ENCODE measurements at regions not wholly inside any gene's neighbourhood (a gene's known extent, or its start where the extent isn't known, plus 50 kb on each side); places are given as distances from the start of the nearest gene placed in this dataset.

DNA sequence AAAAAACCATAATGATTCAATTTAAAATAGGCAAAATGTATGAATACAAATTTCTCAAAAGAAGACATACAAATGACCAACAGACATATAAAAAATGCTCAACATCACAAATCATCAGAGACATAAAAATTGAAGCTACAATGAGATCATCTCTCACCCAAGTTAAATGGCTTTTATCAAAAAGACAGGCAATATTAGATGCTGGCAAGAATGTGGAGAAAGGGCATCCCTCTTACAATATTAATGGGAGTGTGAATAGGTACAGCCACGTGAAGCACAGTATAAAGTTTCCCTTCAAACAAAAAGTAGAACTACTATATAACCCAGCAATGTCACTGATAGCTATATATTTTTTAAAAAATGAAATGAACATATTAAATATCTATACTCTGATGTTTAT is 1481.7 kb downstream of the AMY1C start:
- no peak for DNase-seq (ENCODE audit: low spot score)
- WGBS, 2 donors (ENCODE audit: extremely low coverage in 2 of 2, insufficient read length in 2 of 2, insufficient replicate concordance in 1 of 2) = no CpG with 5 or more reads among the region's 1 CpG
- H3K18ac ChIP-seq (ENCODE audit: low read length) = no peak overlapping the region

DNA sequence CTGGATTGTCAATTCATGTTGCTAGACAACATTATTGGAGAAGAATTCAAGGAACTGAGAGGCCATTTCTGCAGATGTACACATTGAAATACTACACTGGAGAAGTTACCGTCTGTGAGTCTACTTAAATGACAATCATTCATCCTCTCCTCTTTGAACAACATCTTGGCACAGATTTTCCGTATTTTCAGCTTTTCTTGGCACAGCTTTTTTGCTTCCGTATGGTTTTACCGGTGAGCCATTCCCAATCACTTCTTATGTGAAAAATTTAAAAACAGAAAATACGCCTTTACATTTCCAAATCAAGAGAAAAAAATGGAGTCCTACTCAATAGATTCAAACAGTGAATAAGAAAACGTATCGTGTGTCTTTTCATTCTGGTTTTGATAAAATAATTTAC is 1493.7 kb downstream of the AMY1C start:
- H3K18ac ChIP-seq (ENCODE audit: low read length) = no peak overlapping the region
- H2BK12ac ChIP-seq (ENCODE audit: low read length) = no peak overlapping the region
- no peak overlapping the region for H2BK5ac ChIP-seq (ENCODE audit: low read length)
- H2BK15ac ChIP-seq (ENCODE audit: low read length) = no peak overlapping the region
- no CpG with 5 or more reads among the region's 7 CpGs for WGBS, 2 donors (ENCODE audit: extremely low coverage in 2 of 2, insufficient read length in 2 of 2, insufficient replicate concordance in 1 of 2)
- no peak overlapping the region for H3K14ac ChIP-seq (ENCODE audit: low read length)
- no peaks in the 10 kb centered on the region for H3K36me3 ChIP-seq (replicated peaks in 1 of 2; ENCODE audit: control insufficient read depth in 2 of 2, insufficient read depth in 2 of 2, low read length in 2 of 2)
- H3K9me3 ChIP-seq (replicated peaks in 1 of 2; ENCODE audit: control insufficient read depth in 2 of 2, insufficient read depth in 1 of 2, low read depth in 1 of 2, low read length in 2 of 2) = no peaks in the 10 kb centered on the region
- H3K79me1 ChIP-seq (ENCODE audit: low read depth, low read length) = no peaks in the 10 kb centered on the region
- H3K27me3 ChIP-seq (ENCODE audit: control insufficient read depth in 3 of 3, insufficient read depth in 3 of 3, low read depth in 1 of 3, low read length in 3 of 3) = no peaks in the 10 kb centered on the region
- no peak overlapping the region for H3K4ac ChIP-seq (ENCODE audit: low read length)
- no peak overlapping the region for H3K23ac ChIP-seq (ENCODE audit: low read depth, low read length, poor library complexity)
- H4K8ac ChIP-seq (ENCODE audit: low read depth, low read length) = no peak overlapping the region
- H2AK5ac ChIP-seq (ENCODE audit: low read depth, low read length) = no peak overlapping the region
- no peak overlapping the region for H3K4me3 ChIP-seq (ENCODE audit: low read length in 2 of 2)
- DNase-seq (ENCODE audit: low spot score) = no peak
- H4K91ac ChIP-seq (ENCODE audit: low read depth, low read length, poor library complexity) = no peak overlapping the region
- no peak overlapping the region for H2BK120ac ChIP-seq (ENCODE audit: low read depth, low read length)
- no peak overlapping the region for H3K4me2 ChIP-seq (ENCODE audit: insufficient read depth, low read length, poor library complexity, severe bottlenecking)
- H3K4me1 ChIP-seq (ENCODE audit: control insufficient read depth in 2 of 2, insufficient read depth in 1 of 2, low read depth in 1 of 2, low read length in 2 of 2) = no peaks in the 10 kb centered on the region
- H3K27ac ChIP-seq (replicated peaks; ENCODE audit: low read length) = no peak overlapping the region
- H2AFZ ChIP-seq (ENCODE audit: low read length) = no peak overlapping the region
- H3K9ac ChIP-seq (ENCODE audit: low read depth, low read length, poor library complexity) = no peak overlapping the region

More for the DNA sequence above, 1481.7 kb downstream of the AMY1C start:
- Histone ChIP-seq H2AFZ (ENCODE audit: low read length) (no peak overlapping the region), H3K27me3 (ENCODE audit: control insufficient read depth in 3 of 3, insufficient read depth in 3 of 3, low read depth in 1 of 3, low read length in 3 of 3) (no peaks in the 10 kb centered on the region), H3K4me3 (ENCODE audit: low read length in 2 of 2) (no peak overlapping the region), H2BK5ac (ENCODE audit: low read length) (no peak overlapping the region), H3K9me3 (replicated peaks in 1 of 2; ENCODE audit: control insufficient read depth in 2 of 2, insufficient read depth in 1 of 2, low read depth in 1 of 2, low read length in 2 of 2) (peaks cover 0 to 2% of the 10 kb centered on the region in 2 donors), H2BK120ac (ENCODE audit: low read depth, low read length) (no peak overlapping the region), H4K8ac (ENCODE audit: low read depth, low read length) (no peak overlapping the region), H3K4ac (ENCODE audit: low read length) (no peak overlapping the region), H3K23ac (ENCODE audit: low read depth, low read length, poor library complexity) (no peak overlapping the region), H2BK12ac (ENCODE audit: low read length) (no peak overlapping the region), H3K9ac (ENCODE audit: low read depth, low read length, poor library complexity) (no peak overlapping the region), H3K4me2 (ENCODE audit: insufficient read depth, low read length, poor library complexity, severe bottlenecking) (no peak overlapping the region), H3K27ac (replicated peaks; ENCODE audit: low read length) (no peak overlapping the region), H3K36me3 (replicated peaks in 1 of 2; ENCODE audit: control insufficient read depth in 2 of 2, insufficient read depth in 2 of 2, low read length in 2 of 2) (no peaks in the 10 kb centered on the region), H3K14ac (ENCODE audit: low read length) (no peak overlapping the region), H3K79me1 (ENCODE audit: low read depth, low read length) (no peaks in the 10 kb centered on the region), H3K4me1 (ENCODE audit: control insufficient read depth in 2 of 2, insufficient read depth in 1 of 2, low read depth in 1 of 2, low read length in 2 of 2) (no peaks in the 10 kb centered on the region), H2AK5ac (ENCODE audit: low read depth, low read length) (no peak overlapping the region), H2BK15ac (ENCODE audit: low read length) (no peak overlapping the region), H4K91ac (ENCODE audit: low read depth, low read length, poor library complexity) (no peak overlapping the region)

DNA sequence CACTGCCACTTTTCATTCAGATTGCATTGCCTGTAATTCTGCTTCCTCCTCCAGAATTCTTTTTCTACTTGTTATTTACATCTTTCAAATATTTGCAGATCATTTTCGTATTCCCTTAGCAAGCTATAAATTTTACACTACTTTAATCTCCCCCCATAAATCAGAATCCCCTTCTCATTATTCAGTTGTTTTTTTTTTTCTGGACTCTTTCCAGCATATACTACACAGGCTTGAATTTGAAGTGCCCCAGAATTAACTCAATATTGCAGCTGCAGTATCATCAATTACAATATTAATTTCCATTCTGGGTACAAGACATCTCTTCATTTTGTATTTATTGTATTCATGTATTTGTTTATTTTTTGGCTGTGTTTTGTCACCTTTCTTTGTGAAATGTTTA is 1494.3 kb downstream of the AMY1C start:
- Histone ChIP-seq H2AFZ (ENCODE audit: low read length) (no peak overlapping the region), H3K27me3 (ENCODE audit: control insufficient read depth in 3 of 3, insufficient read depth in 3 of 3, low read depth in 1 of 3, low read length in 3 of 3) (no peaks in the 10 kb centered on the region), H2AK5ac (ENCODE audit: low read depth, low read length) (no peak overlapping the region), H3K9me3 (replicated peaks in 1 of 2; ENCODE audit: control insufficient read depth in 2 of 2, insufficient read depth in 1 of 2, low read depth in 1 of 2, low read length in 2 of 2) (no peaks in the 10 kb centered on the region), H2BK12ac (ENCODE audit: low read length) (no peak overlapping the region), H3K4ac (ENCODE audit: low read length) (no peak overlapping the region), H4K91ac (ENCODE audit: low read depth, low read length, poor library complexity) (no peak overlapping the region), H2BK15ac (ENCODE audit: low read length) (no peak overlapping the region), H3K79me1 (ENCODE audit: low read depth, low read length) (no peaks in the 10 kb centered on the region), H4K8ac (ENCODE audit: low read depth, low read length) (no peak overlapping the region), H3K23ac (ENCODE audit: low read depth, low read length, poor library complexity) (no peak overlapping the region), H3K9ac (ENCODE audit: low read depth, low read length, poor library complexity) (no peak overlapping the region), H2BK120ac (ENCODE audit: low read depth, low read length) (no peak overlapping the region), H3K14ac (ENCODE audit: low read length) (no peak overlapping the region), H3K27ac (replicated peaks; ENCODE audit: low read length) (no peak overlapping the region), H3K4me2 (ENCODE audit: insufficient read depth, low read length, poor library complexity, severe bottlenecking) (no peak overlapping the region), H3K4me1 (ENCODE audit: control insufficient read depth in 2 of 2, insufficient read depth in 1 of 2, low read depth in 1 of 2, low read length in 2 of 2) (no peaks in the 10 kb centered on the region), H2BK5ac (ENCODE audit: low read length) (no peak overlapping the region), H3K4me3 (ENCODE audit: low read length in 2 of 2) (no peak overlapping the region), H3K18ac (ENCODE audit: low read length) (no peak overlapping the region), H3K36me3 (replicated peaks in 1 of 2; ENCODE audit: control insufficient read depth in 2 of 2, insufficient read depth in 2 of 2, low read length in 2 of 2) (no peaks in the 10 kb centered on the region)
- no CpG with 5 or more reads among the region's 1 CpG for WGBS, 2 donors (ENCODE audit: extremely low coverage in 2 of 2, insufficient read length in 2 of 2, insufficient replicate concordance in 1 of 2)
- no peak for DNase-seq (ENCODE audit: low spot score)

DNA sequence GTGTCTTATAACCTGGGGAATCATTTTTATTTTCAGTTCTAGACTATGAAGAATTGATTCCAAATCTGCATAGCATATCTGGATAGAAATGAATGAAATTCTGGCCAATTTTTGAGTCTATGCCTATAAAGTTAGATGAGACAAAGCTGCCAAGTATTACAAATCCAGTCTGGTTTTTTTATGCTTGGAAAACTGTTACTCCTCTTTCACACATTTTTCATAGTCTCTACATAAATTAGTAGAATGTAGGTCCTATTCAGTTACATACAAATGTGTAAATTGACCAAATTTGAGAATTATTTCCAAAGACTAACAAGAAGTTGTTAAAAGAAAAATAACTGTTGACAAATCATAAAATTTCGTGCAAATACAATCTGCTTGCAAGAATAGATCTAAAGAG is 1505.2 kb downstream of the AMY1C start:
- H3K9ac ChIP-seq (ENCODE audit: low read depth, low read length, poor library complexity) = no peak overlapping the region
- no peak overlapping the region for H3K4me2 ChIP-seq (ENCODE audit: insufficient read depth, low read length, poor library complexity, severe bottlenecking)
- no peak overlapping the region for H2BK12ac ChIP-seq (ENCODE audit: low read length)
- no peak for DNase-seq (ENCODE audit: low spot score)
- no peaks in the 10 kb centered on the region for H3K4me1 ChIP-seq (ENCODE audit: control insufficient read depth in 2 of 2, insufficient read depth in 1 of 2, low read depth in 1 of 2, low read length in 2 of 2)
- no peak overlapping the region for H3K23ac ChIP-seq (ENCODE audit: low read depth, low read length, poor library complexity)
- no peaks in the 10 kb centered on the region for H3K27me3 ChIP-seq (ENCODE audit: control insufficient read depth in 3 of 3, insufficient read depth in 3 of 3, low read depth in 1 of 3, low read length in 3 of 3)
- no peak overlapping the region for H2BK120ac ChIP-seq (ENCODE audit: low read depth, low read length)
- H3K14ac ChIP-seq (ENCODE audit: low read length) = no peak overlapping the region
- no peak overlapping the region for H2AK5ac ChIP-seq (ENCODE audit: low read depth, low read length)
- no peaks in the 10 kb centered on the region for H3K79me1 ChIP-seq (ENCODE audit: low read depth, low read length)
- no peaks in the 10 kb centered on the region for H3K9me3 ChIP-seq (replicated peaks in 1 of 2; ENCODE audit: control insufficient read depth in 2 of 2, insufficient read depth in 1 of 2, low read depth in 1 of 2, low read length in 2 of 2)
- no CpG with 5 or more reads among the region's 1 CpG for WGBS, 2 donors (ENCODE audit: extremely low coverage in 2 of 2, insufficient read length in 2 of 2, insufficient replicate concordance in 1 of 2)
- no peak overlapping the region for H4K8ac ChIP-seq (ENCODE audit: low read depth, low read length)
- H2BK15ac ChIP-seq (ENCODE audit: low read length) = no peak overlapping the region
- no peak overlapping the region for H2BK5ac ChIP-seq (ENCODE audit: low read length)
- no peak overlapping the region for H3K27ac ChIP-seq (replicated peaks; ENCODE audit: low read length)
- H2AFZ ChIP-seq (ENCODE audit: low read length) = no peak overlapping the region
- no peak overlapping the region for H3K4ac ChIP-seq (ENCODE audit: low read length)
- no peak overlapping the region for H3K18ac ChIP-seq (ENCODE audit: low read length)
- H3K4me3 ChIP-seq (ENCODE audit: low read length in 2 of 2) = no peak overlapping the region
- no peaks in the 10 kb centered on the region for H3K36me3 ChIP-seq (replicated peaks in 1 of 2; ENCODE audit: control insufficient read depth in 2 of 2, insufficient read depth in 2 of 2, low read length in 2 of 2)
- H4K91ac ChIP-seq (ENCODE audit: low read depth, low read length, poor library complexity) = no peak overlapping the region
